ENCODE measurements at regions not wholly inside any gene's neighbourhood (a gene's known extent, or its start where the extent isn't known, plus 50 kb on each side); places are given as distances from the start of the nearest gene placed in this dataset.

- TF ChIP-seq CTCF (optimal IDR thresholded peaks at IDR 0.05 in 1 of 3, IDR thresholded peaks at IDR 0.05 in 1 of 3, conservative IDR thresholded peaks at IDR 0.05 in 1 of 3; ENCODE audit: extremely low read depth in 1 of 3, insufficient read depth in 2 of 3, low read length in 3 of 3) (no peak), EZH2 (IDR thresholded peaks at IDR 0.05; ENCODE audit: low read length) (no peak)
Measured at GRCh38 chr19:14305706-14306105, 75.5 kb upstream of the ADGRE5 start.

Measured in keratinocyte (primary cell).